ENCODE measurements at regions not wholly inside any gene's neighbourhood (a gene's known extent, or its start where the extent isn't known, plus 50 kb on each side); places are given as distances from the start of the nearest gene placed in this dataset.
"Not testable (repeated sequence)": the region's sequence is repeated elsewhere in the genome, so short reads cannot be mapped to it uniquely, and the experiment has no call there.

- DNase-seq (ENCODE audit: low spot score) = no peak
Observed at GRCh38 chrX:125089761-125090445, 229.8 kb upstream of the TEX13C start.

GRCh38 chrX:125093852-125094251, 225.8 kb upstream of the TEX13C start:
- no peak for DNase-seq (ENCODE audit: low spot score)

- DNase-seq (ENCODE audit: low spot score) = no peak
Observed at GRCh38 chrX:125094901-125095300, 224.8 kb upstream of the TEX13C start.

GRCh38 chrX:125096469-125096868, 223.2 kb upstream of the TEX13C start:
- no peak for DNase-seq (ENCODE audit: low spot score)

- no peak for DNase-seq (ENCODE audit: low spot score)
Observed at GRCh38 chrX:125096870-125097269, 222.8 kb upstream of the TEX13C start.

- no peak for DNase-seq (ENCODE audit: low spot score)
Observed at GRCh38 chrX:125101971-125102755, 217.5 kb upstream of the TEX13C start.

- no peak for DNase-seq (ENCODE audit: low spot score)
Observed at GRCh38 chrX:125103693-125104092, 216.0 kb upstream of the TEX13C start.

GRCh38 chrX:125108921-125109320, 210.8 kb upstream of the TEX13C start:
- DNase-seq (ENCODE audit: low spot score) = no peak

- no peak for DNase-seq (ENCODE audit: low spot score)
Observed at GRCh38 chrX:125131164-125131563, 188.5 kb upstream of the TEX13C start.

- no peak for DNase-seq (ENCODE audit: low spot score)
Observed at GRCh38 chrX:125132274-125132673, 187.4 kb upstream of the TEX13C start.

GRCh38 chrX:125137521-125137920, 182.2 kb upstream of the TEX13C start:
- DNase-seq (ENCODE audit: low spot score) = no peak

- peak; percentile 4 for DNase-seq (ENCODE audit: low spot score)
Observed at GRCh38 chrX:125150231-125150630, 169.4 kb upstream of the TEX13C start.

- DNase-seq (ENCODE audit: low spot score) = no peak
Observed at GRCh38 chrX:125151146-125151545, 168.5 kb upstream of the TEX13C start.

- no peak for DNase-seq (ENCODE audit: low spot score)
Observed at GRCh38 chrX:125152011-125152410, 167.7 kb upstream of the TEX13C start.

GRCh38 chrX:125153621-125154020, 166.1 kb upstream of the TEX13C start:
- DNase-seq (ENCODE audit: low spot score) = no peak

GRCh38 chrX:125154288-125155257, 165.1 kb upstream of the TEX13C start:
- DNase-seq (ENCODE audit: low spot score) = not testable (repeated sequence)

GRCh38 chrX:125155296-125156033, 164.2 kb upstream of the TEX13C start:
- not testable (repeated sequence) for DNase-seq (ENCODE audit: low spot score)

GRCh38 chrX:125170459-125170858, 149.2 kb upstream of the TEX13C start:
- no peak for DNase-seq (ENCODE audit: low spot score)

- DNase-seq (ENCODE audit: low spot score) = no peak
Observed at GRCh38 chrX:125172531-125172930, 147.1 kb upstream of the TEX13C start.

- DNase-seq (ENCODE audit: low spot score) = no peak
Observed at GRCh38 chrX:125175991-125176584, 143.6 kb upstream of the TEX13C start.

GRCh38 chrX:125193921-125194320, 125.8 kb upstream of the TEX13C start:
- DNase-seq (ENCODE audit: low spot score) = no peak
